Neural cell (in vitro differentiated cells): ENCODE measurements at regions not wholly inside any gene's neighbourhood (a gene's known extent, or its start where the extent isn't known, plus 50 kb on each side); places are given as distances from the start of the nearest gene placed in this dataset.

Experiments used
- TAF1 ChIP-seq: IDR thresholded peaks from 2 replicates; pipeline ENCODE4 v1.6.1; 2012; ENCODE audit warnings: low read depth
- TF ChIP-seq, protein P1 (sequence below): fragments of 450-650 bp; IDR thresholded peaks from 2 replicates; pipeline ENCODE4 v1.5.1; 2014; ENCODE audit warnings: antibody characterized with exemption, mild to moderate bottlenecking, moderate library complexity; ENCODE audit not compliant: poor library complexity, severe bottlenecking

DNA sequence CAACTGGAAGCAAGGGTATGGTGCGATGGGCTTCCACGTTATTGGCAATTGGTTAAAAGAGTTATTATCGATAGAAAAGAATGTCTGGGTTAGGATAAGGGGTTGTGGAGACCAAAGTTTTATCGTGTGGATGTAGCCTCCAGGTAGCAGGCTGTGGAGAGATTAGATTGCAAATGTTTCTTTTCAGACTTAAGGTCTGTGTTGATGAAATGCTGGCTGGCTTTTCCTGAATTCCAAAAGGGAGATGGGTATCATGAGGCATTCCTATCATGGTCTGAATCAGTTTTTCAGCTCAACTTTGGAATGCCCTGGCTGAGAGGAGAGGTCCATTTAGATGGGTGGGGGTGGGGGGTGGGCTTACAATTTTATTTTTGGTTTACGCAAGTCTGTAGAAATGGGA lies 395.0 kb upstream of the RBFOX1 start:
- TF ChIP-seq TAF1, result no peak
- TF ChIP-seq, protein P1, sequence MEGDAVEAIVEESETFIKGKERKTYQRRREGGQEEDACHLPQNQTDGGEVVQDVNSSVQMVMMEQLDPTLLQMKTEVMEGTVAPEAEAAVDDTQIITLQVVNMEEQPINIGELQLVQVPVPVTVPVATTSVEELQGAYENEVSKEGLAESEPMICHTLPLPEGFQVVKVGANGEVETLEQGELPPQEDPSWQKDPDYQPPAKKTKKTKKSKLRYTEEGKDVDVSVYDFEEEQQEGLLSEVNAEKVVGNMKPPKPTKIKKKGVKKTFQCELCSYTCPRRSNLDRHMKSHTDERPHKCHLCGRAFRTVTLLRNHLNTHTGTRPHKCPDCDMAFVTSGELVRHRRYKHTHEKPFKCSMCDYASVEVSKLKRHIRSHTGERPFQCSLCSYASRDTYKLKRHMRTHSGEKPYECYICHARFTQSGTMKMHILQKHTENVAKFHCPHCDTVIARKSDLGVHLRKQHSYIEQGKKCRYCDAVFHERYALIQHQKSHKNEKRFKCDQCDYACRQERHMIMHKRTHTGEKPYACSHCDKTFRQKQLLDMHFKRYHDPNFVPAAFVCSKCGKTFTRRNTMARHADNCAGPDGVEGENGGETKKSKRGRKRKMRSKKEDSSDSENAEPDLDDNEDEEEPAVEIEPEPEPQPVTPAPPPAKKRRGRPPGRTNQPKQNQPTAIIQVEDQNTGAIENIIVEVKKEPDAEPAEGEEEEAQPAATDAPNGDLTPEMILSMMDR, result no peak
